IMR-90 (cell line): ENCODE measurements at regions not wholly inside any gene's neighbourhood (a gene's known extent, or its start where the extent isn't known, plus 50 kb on each side); places are given as distances from the start of the nearest gene placed in this dataset.
A peak's percentile ranks its signal among the peaks of the same experiment; 100 is the strongest.

Source experiments
- ATAC-seq: fragments of 200-7000 bp; cut with Tn5 transposase; 2 replicates; pipeline ENCODE4 v1.9.1; 2020; ENCODE audit warnings: low read depth, mild to moderate bottlenecking, moderate library complexity
- BruUV-seq: library from RNA; stranded (reverse); fragments of 400-500 nt; replicated peaks from 2 replicates; lab custom pipeline; 2021; lab: Mats Ljungman, UMichigan
- CTCF ChIA-PET: fragments of 300-600 bp; formaldehyde crosslinking; extraction: SDS; loops from one replicate; lab custom pipeline; 2021; ENCODE audit warnings: antibody characterized with exemption; lab: Yijun Ruan, JAX
- POLR2A ChIA-PET: fragments of 300-600 bp; sonication (Branson Sonifier 250); formaldehyde crosslinking; loops from one replicate; lab custom pipeline; 2022; ENCODE audit warnings: antibody characterized with exemption; ENCODE audit not compliant: unreplicated experiment; lab: Charles Lee
- DNase-seq: peaks from one replicate; pipeline ENCODE4 v3.0.0; 2013
- H2AFZ ChIP-seq: replicated peaks from 2 replicates; pipeline ENCODE3; 2013; ENCODE audit warnings: low read length, mild to moderate bottlenecking; ENCODE audit not compliant: poor library complexity
- H2AK5ac ChIP-seq: 2 replicates; pipeline ENCODE4 v1.6.1; 2013; ENCODE audit warnings: low read depth, low read length, inconsistent platforms
- H2AK9ac ChIP-seq: replicated peaks from 2 replicates; pipeline ENCODE3; 2013; ENCODE audit warnings: mild to moderate bottlenecking, low read depth, low read length, moderate library complexity; ENCODE audit not compliant: poor library complexity
- H2BK120ac ChIP-seq: 2 replicates; pipeline ENCODE4 v1.6.1; 2013; ENCODE audit warnings: low read depth, low read length, inconsistent platforms
- H2BK15ac ChIP-seq: 3 replicates; pipeline ENCODE4 v1.6.1; 2013; ENCODE audit warnings: low read depth, low read length, inconsistent platforms
- H2BK20ac ChIP-seq: 2 replicates; pipeline ENCODE4 v1.6.1; 2013; ENCODE audit warnings: low read depth, mild to moderate bottlenecking, inconsistent platforms, low read length, moderate library complexity
- H2BK5ac ChIP-seq: 2 replicates; pipeline ENCODE4 v1.6.1; 2013; ENCODE audit warnings: mild to moderate bottlenecking, low read depth, low read length, inconsistent platforms; ENCODE audit not compliant: poor library complexity, severe bottlenecking
- H3K14ac ChIP-seq: replicated peaks from 2 replicates; pipeline ENCODE4 v1.6.1; 2013; ENCODE audit warnings: low read depth, low read length, inconsistent platforms
- H3K18ac ChIP-seq: 2 replicates; pipeline ENCODE4 v1.6.1; 2013; ENCODE audit warnings: low read depth, low read length, control low read depth
- H3K23ac ChIP-seq: 2 replicates; pipeline ENCODE4 v1.6.1; 2013; ENCODE audit warnings: low read depth, low read length, inconsistent platforms
- H3K27ac ChIP-seq: 2 replicates; pipeline ENCODE4 v1.5.1; 2013; ENCODE audit warnings: mild to moderate bottlenecking, control low read depth, low read length; ENCODE audit not compliant: insufficient read depth
- H3K27me3 ChIP-seq: 2 replicates; pipeline ENCODE4 v1.6.1; 2013; ENCODE audit warnings: low read length; ENCODE audit not compliant: control insufficient read depth, insufficient read depth
- H3K36me3 ChIP-seq: 2 replicates; pipeline ENCODE4 v1.6.1; 2013; ENCODE audit warnings: low read length, mixed read lengths; ENCODE audit not compliant: control insufficient read depth, insufficient read depth
- H3K4ac ChIP-seq: 2 replicates; pipeline ENCODE4 v1.6.1; 2013; ENCODE audit warnings: low read depth, low read length, inconsistent platforms
- H3K4me1 ChIP-seq: 2 replicates; pipeline ENCODE4 v1.6.1; 2013; ENCODE audit warnings: low read length, mixed read lengths; ENCODE audit not compliant: control insufficient read depth, insufficient read depth
- H3K4me2 ChIP-seq: 2 replicates; pipeline ENCODE4 v1.6.1; 2013; ENCODE audit warnings: low read depth, mild to moderate bottlenecking, control low read depth, low read length, moderate library complexity
- H3K4me3 ChIP-seq: 2 replicates; pipeline ENCODE4 v1.5.1; 2013; ENCODE audit warnings: low read depth, mild to moderate bottlenecking, control low read depth, low read length, moderate library complexity; ENCODE audit not compliant: insufficient read depth
- H3K56ac ChIP-seq: 2 replicates; pipeline ENCODE4 v1.6.1; 2013; ENCODE audit warnings: low read length, inconsistent platforms; ENCODE audit not compliant: insufficient read depth; ENCODE audit errors: extremely low read depth
- H3K79me1 ChIP-seq, 2 experiments: 2 replicates each; pipeline ENCODE4 v1.6.1; 2013; ENCODE audit warnings: low read length in 2 of 2, inconsistent platforms in 1 of 2, low read depth in 1 of 2
- H3K9ac ChIP-seq: 2 replicates; pipeline ENCODE4 v1.6.1; 2013; ENCODE audit warnings: low read depth, low read length, control low read depth
- H3K9me1 ChIP-seq: 2 replicates; pipeline ENCODE4 v1.6.1; 2013; ENCODE audit warnings: low read length, inconsistent platforms; ENCODE audit not compliant: insufficient read depth
- H3K9me3 ChIP-seq: 2 replicates; pipeline ENCODE4 v1.6.1; 2013; ENCODE audit warnings: low read length; ENCODE audit not compliant: control insufficient read depth, insufficient read depth
- H4K20me1 ChIP-seq: 2 replicates; pipeline ENCODE4 v1.6.1; 2013; ENCODE audit warnings: low read length, inconsistent platforms; ENCODE audit not compliant: insufficient read depth
- H4K5ac ChIP-seq: 2 replicates; pipeline ENCODE4 v1.6.1; 2013; ENCODE audit warnings: mild to moderate bottlenecking, low read depth, low read length, control low read depth
- H4K8ac ChIP-seq, 2 experiments: 2 replicates each; pipeline ENCODE4 v1.6.1; 2013; ENCODE audit warnings: low read depth in 2 of 2, low read length in 2 of 2, control low read depth in 1 of 2, inconsistent platforms in 1 of 2
- H4K91ac ChIP-seq: 2 replicates; pipeline ENCODE4 v1.6.1; 2013; ENCODE audit warnings: low read depth, low read length, inconsistent platforms; ENCODE audit not compliant: insufficient read depth
- MXI1 ChIP-seq: IDR thresholded peaks from 2 replicates; pipeline ENCODE4 v1.6.1; 2012; ENCODE audit warnings: low read depth, mild to moderate bottlenecking, low read length, moderate library complexity, borderline replicate concordance
- SMC3 ChIP-seq: fragments of 150-350 bp; IDR thresholded peaks from 2 replicates; pipeline ENCODE4 v1.6.1; 2016; ENCODE audit warnings: low read depth, mild to moderate bottlenecking, antibody characterized with exemption, low read length, moderate library complexity
- WGBS, 2 experiments: methylation state at CpG; one replicate each; pipeline versions ENCODE4 v1.1.5 to v1.1.7; 2013; ENCODE audit warnings: missing lambda C conversion rate in 2 of 2; ENCODE audit not compliant: insufficient read length in 1 of 2; ENCODE audit errors: extremely low coverage in 2 of 2; 5-methylcytosine and 5-hydroxymethylcytosine counted together
- dilution Hi-C: fragments of 300-500 bp; cut with HindIII; formaldehyde crosslinking; loops from one replicate; pipeline ENCODE4 v1.14.3; 2018; ENCODE audit warnings: low sequenced_read_pairs; ENCODE audit not compliant: unreplicated experiment
- in situ Hi-C: fragments of 300-500 bp; cut with MboI; formaldehyde crosslinking; loops from 3 replicates; pipeline ENCODE4 v1.14.3; 2019; ENCODE audit warnings: low sequenced_read_pairs, inconsistent platforms, mixed read lengths
- intact Hi-C: fragments of 100-400 bp; cut with micrococcal nuclease; formaldehyde crosslinking; loops from 2 replicates; pipeline ENCODE4 v1.10.0; 2022

GRCh38 chr13:44068737-44069136 lies 189.0 kb downstream of the LACC1 start:
- Histone ChIP-seq H3K14ac (no peak overlapping the region), H3K36me3 (no peaks in the 10 kb centered on the region), H3K4me2 (peak overlapping the region; percentile 61; the same call in 1 of the 2 replicates), H3K4ac (peak overlapping the region; percentile 8; the same call in 1 of the 2 replicates), H3K4me1 (no peaks in the 10 kb centered on the region; the same call in 1 of the 2 replicates), H2BK120ac (peak overlapping the region; percentile 48; the same call in 1 of the 2 replicates), H2BK5ac (peak overlapping the region; percentile 42), H4K20me1 (no peaks in the 10 kb centered on the region), H2AK5ac (no peak overlapping the region), H4K91ac (no peak overlapping the region; the same call in 1 of the 2 replicates), H3K4me3 (no peak overlapping the region), H3K18ac (no peak overlapping the region; the same call in 1 of the 2 replicates), H2AK9ac (no peak overlapping the region), H3K23ac (no peak overlapping the region), H2BK20ac (no peak overlapping the region), H3K79me1 (no peaks in the 10 kb centered on the region), H3K27me3 (no peaks in the 10 kb centered on the region; the same call in 1 of the 2 replicates), H2AFZ (no peak overlapping the region), H3K27ac (no peak overlapping the region), H4K5ac (peak overlapping the region; percentile 58; the same call in 1 of the 2 replicates), H3K9me1 (no peaks in the 10 kb centered on the region), H4K8ac (peak overlapping the region; percentile 16 to 72; a peak in 2 of 4 replicates), H3K9me3 (peaks cover 2% of the 10 kb centered on the region), H3K56ac (no peak overlapping the region), H2BK15ac (no peak overlapping the region), H3K9ac (no peak overlapping the region)
- BruUV-seq, result no TSS peak
- DNase-seq (peak; percentile 86), ATAC-seq (peak; percentile 56)
- ChIA-PET CTCF (no interaction called here), POLR2A (no interaction called here)
- no CpG with 5 or more reads among the region's 4 CpGs for WGBS, 2 experiments
- dilution Hi-C loops (no loop called here), in situ Hi-C loops (no loop called here), intact Hi-C loops (no loop called here)
- TF ChIP-seq SMC3, result no peak
- TF ChIP-seq MXI1, result no peak
